SK-N-SH (cell line): ENCODE measurements at regions not wholly inside any gene's neighbourhood (a gene's known extent, or its start where the extent isn't known, plus 50 kb on each side); places are given as distances from the start of the nearest gene placed in this dataset.

ENCODE experiments used
- CTCF ChIA-PET: fragments of 300-600, 350-600 bp; formaldehyde crosslinking; extraction: SDS; loops from one replicate; lab custom pipeline; 2021; lab: Yijun Ruan, JAX
- POLR2A ChIA-PET: fragments of 350-600 bp; sonication (Branson Sonifier 250); formaldehyde crosslinking; extraction: SDS; loops from one replicate; lab custom pipeline; 2020; ENCODE audit warnings: antibody characterized with exemption, inconsistent platforms; lab: Yijun Ruan, JAX
- DNase-seq: peaks from one replicate; pipeline ENCODE4 v3.0.0; 2012
- H2AFZ ChIP-seq: fragments of 200-600 bp; sonication (generic); 2 replicates; pipeline ENCODE4 v1.8.1; 2016; ENCODE audit warnings: antibody characterized with exemption, mild to moderate bottlenecking, low read depth
- H3F3A ChIP-seq: fragments of 200-600 bp; sonication (generic); replicated peaks from 2 replicates; pipeline ENCODE3; 2016; ENCODE audit warnings: antibody characterized with exemption, mild to moderate bottlenecking; ENCODE audit not compliant: insufficient read depth
- H3K27ac ChIP-seq, 2 experiments: fragments of 200-500 bp in 1 of 2; fragments of 200-600 bp in 1 of 2; sonication (Bioruptor generic) in 1 of 2; sonication (generic), shearing (Covaris generic) in 1 of 2; 2 replicates each; pipeline versions ENCODE4 v1.5.1 to v1.6.1; 2014 to 2016; ENCODE audit warnings: low read depth in 2 of 2, inconsistent platforms in 1 of 2, low read length in 1 of 2, mild to moderate bottlenecking in 1 of 2, mixed read lengths in 1 of 2
- H3K27me3 ChIP-seq: fragments of 200-600 bp; sonication (generic), shearing (Covaris generic); 2 replicates; pipeline ENCODE4 v1.6.1; 2016; ENCODE audit warnings: mixed run types; ENCODE audit not compliant: insufficient read depth
- H3K36me3 ChIP-seq, 2 experiments: fragments of 200-500 bp in 1 of 2; fragments of 200-600 bp in 1 of 2; sonication (Bioruptor generic) in 1 of 2; sonication (generic) in 1 of 2; replicated peaks in 1 of 2; 2 replicates each; pipeline versions ENCODE3 to v1.5.1; 2014 to 2016; ENCODE audit warnings: low read length in 1 of 2, mild to moderate bottlenecking in 1 of 2; ENCODE audit not compliant: insufficient read depth in 2 of 2, control insufficient read depth in 1 of 2
- H3K4me1 ChIP-seq, 2 experiments: fragments of 200-500 bp in 1 of 2; fragments of 200-600 bp in 1 of 2; sonication (Bioruptor generic) in 1 of 2; sonication (generic), shearing (Covaris generic) in 1 of 2; 2 replicates each; pipeline versions ENCODE4 v1.5.1 to v1.6.1; 2014 to 2016; ENCODE audit warnings: low read depth in 1 of 2, low read length in 1 of 2, mixed run types in 1 of 2; ENCODE audit not compliant: insufficient read depth in 2 of 2, control insufficient read depth in 1 of 2
- H3K4me2 ChIP-seq: fragments of 200-600 bp; sonication (generic), shearing (Covaris generic); 2 replicates; pipeline ENCODE4 v1.6.1; 2017; ENCODE audit warnings: mixed run types
- H3K4me3 ChIP-seq, 2 experiments: fragments of 200-500 bp in 1 of 2; fragments of 200-600 bp in 1 of 2; sonication (Bioruptor generic) in 1 of 2; sonication (generic), shearing (Covaris generic) in 1 of 2; 2 replicates each; pipeline versions ENCODE4 v1.5.1 to v1.8.1; 2014 to 2016; ENCODE audit warnings: low read depth in 2 of 2, inconsistent platforms in 1 of 2, low read length in 1 of 2, mild to moderate bottlenecking in 1 of 2, mixed read lengths in 1 of 2, moderate library complexity in 1 of 2
- H3K79me2 ChIP-seq: fragments of 200-600 bp; sonication (generic); 2 replicates; pipeline ENCODE4 v1.8.1; 2017; ENCODE audit warnings: mild to moderate bottlenecking; ENCODE audit not compliant: insufficient read depth
- H3K9ac ChIP-seq: fragments of 200-600 bp; sonication (generic); 2 replicates; pipeline ENCODE4 v1.6.1; 2017; ENCODE audit warnings: mixed run types
- H3K9me2 ChIP-seq: fragments of 200-600 bp; sonication (generic); 2 replicates; pipeline ENCODE4 v1.6.1; 2017; ENCODE audit warnings: mixed run types
- H3K9me3 ChIP-seq: fragments of 200-600 bp; sonication (generic); 2 replicates; pipeline ENCODE4 v1.6.1; 2017; ENCODE audit warnings: mixed run types, mild to moderate bottlenecking, moderate library complexity
- H4K20me1 ChIP-seq: fragments of 200-600 bp; sonication (generic); 2 replicates; pipeline ENCODE4 v1.6.1; 2017; ENCODE audit warnings: mild to moderate bottlenecking, mixed run types; ENCODE audit not compliant: insufficient read depth
- ELF1 ChIP-seq: IDR thresholded peaks from 2 replicates; pipeline ENCODE4 v1.4.0; 2012
- FOSL2 ChIP-seq: IDR thresholded peaks from 2 replicates; pipeline ENCODE4 v1.4.0; 2012; ENCODE audit warnings: low read depth, mild to moderate bottlenecking, moderate library complexity, borderline replicate concordance
- GATA2 ChIP-seq: sonication (generic); formaldehyde crosslinking; IDR thresholded peaks from 2 replicates; pipeline ENCODE4 v1.5.0; 2020; ENCODE audit warnings: mild to moderate bottlenecking, missing genetic modification reagents
- JUND ChIP-seq: IDR thresholded peaks from 2 replicates; pipeline ENCODE4 v1.4.0; 2012
- MXI1 ChIP-seq: IDR thresholded peaks from 2 replicates; pipeline ENCODE4 v1.6.1; 2012; ENCODE audit warnings: mild to moderate bottlenecking, low read depth, low read length, improper control_type of control experiment
- NRF1 ChIP-seq: IDR thresholded peaks from 2 replicates; pipeline ENCODE4 v1.6.1; 2012; ENCODE audit warnings: low read depth, mild to moderate bottlenecking, low read length
- RAD21 ChIP-seq: IDR thresholded peaks from 2 replicates; pipeline ENCODE4 v1.6.1; 2012; ENCODE audit warnings: mild to moderate bottlenecking, low read length
- RCOR1 ChIP-seq: fragments of 150-350 bp; IDR thresholded peaks from 2 replicates; pipeline ENCODE4 v1.6.1; 2017; ENCODE audit warnings: antibody characterized with exemption, low read length
- RFX5 ChIP-seq: IDR thresholded peaks from 2 replicates; pipeline ENCODE4 v1.6.1; 2012; ENCODE audit warnings: mild to moderate bottlenecking, improper control_type of control experiment, low read length
- RXRA ChIP-seq: IDR thresholded peaks from 2 replicates; pipeline ENCODE4 v1.4.0; 2012; ENCODE audit warnings: low read depth, mild to moderate bottlenecking, borderline replicate concordance
- SIN3A ChIP-seq: IDR thresholded peaks from 2 replicates; pipeline ENCODE4 v1.6.1; 2012; ENCODE audit warnings: low read depth, mild to moderate bottlenecking, low read length, moderate library complexity, borderline replicate concordance
- SMC3 ChIP-seq: IDR thresholded peaks from 2 replicates; pipeline ENCODE4 v1.6.1; 2012; ENCODE audit warnings: low read depth, low read length, improper control_type of control experiment
- TAF1 ChIP-seq: IDR thresholded peaks from 2 replicates; pipeline ENCODE4 v1.6.1; 2012; ENCODE audit warnings: low read depth, mild to moderate bottlenecking, low read length, moderate library complexity, borderline replicate concordance
- TEAD4 ChIP-seq: IDR thresholded peaks from 2 replicates; pipeline ENCODE4 v1.4.0; 2012; ENCODE audit warnings: mild to moderate bottlenecking, borderline replicate concordance; ENCODE audit not compliant: insufficient read depth
- USF1 ChIP-seq: IDR thresholded peaks from 2 replicates; pipeline ENCODE4 v1.4.0; 2012; ENCODE audit warnings: low read depth, borderline replicate concordance
- WGBS: methylation state at CpG from one replicate; pipeline ENCODE4 v1.1.6; 2017; ENCODE audit warnings: low lambda C conversion rate; 5-methylcytosine and 5-hydroxymethylcytosine counted together
- TF ChIP-seq, protein P1 (sequence below): fragments of 150-350 bp; IDR thresholded peaks from 2 replicates; pipeline ENCODE4 v1.6.1; 2017; ENCODE audit warnings: antibody characterized with exemption, low read length, low read depth, borderline replicate concordance
- TF ChIP-seq, protein P2 (sequence below): IDR thresholded peaks from 2 replicates; pipeline ENCODE4 v1.4.0; 2012; ENCODE audit warnings: low read depth, borderline replicate concordance
- TF ChIP-seq, protein P3 (sequence below): IDR thresholded peaks from 2 replicates; pipeline ENCODE4 v1.4.0; 2012; ENCODE audit warnings: low read depth

- Histone ChIP-seq H3K27ac (no peak overlapping the region; a peak in 1 of 4 replicates), H3K9ac (no peak overlapping the region), H3K36me3 (no peaks in the 10 kb centered on the region), H2AFZ (no peak overlapping the region), H3K9me3 (peaks cover 6% of the 10 kb centered on the region; the same call in 1 of the 2 replicates), H3K79me2 (no peaks in the 10 kb centered on the region), H3F3A (no peaks in the 10 kb centered on the region), H3K4me2 (no peak overlapping the region), H4K20me1 (no peaks in the 10 kb centered on the region), H3K27me3 (no peaks in the 10 kb centered on the region), H3K9me2 (no peaks in the 10 kb centered on the region), H3K4me1 (no peaks in the 10 kb centered on the region; a peak in 2 of 4 replicates), H3K4me3 (no peak overlapping the region)
- TF ChIP-seq TAF1, result no peak
- TF ChIP-seq MXI1, result no peak
- TF ChIP-seq, protein P1, sequence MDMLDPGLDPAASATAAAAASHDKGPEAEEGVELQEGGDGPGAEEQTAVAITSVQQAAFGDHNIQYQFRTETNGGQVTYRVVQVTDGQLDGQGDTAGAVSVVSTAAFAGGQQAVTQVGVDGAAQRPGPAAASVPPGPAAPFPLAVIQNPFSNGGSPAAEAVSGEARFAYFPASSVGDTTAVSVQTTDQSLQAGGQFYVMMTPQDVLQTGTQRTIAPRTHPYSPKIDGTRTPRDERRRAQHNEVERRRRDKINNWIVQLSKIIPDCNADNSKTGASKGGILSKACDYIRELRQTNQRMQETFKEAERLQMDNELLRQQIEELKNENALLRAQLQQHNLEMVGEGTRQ, result no peak
- TF ChIP-seq NRF1, result no peak
- TF ChIP-seq USF1, result no peak
- TF ChIP-seq RFX5, result no peak
- TF ChIP-seq RAD21, result no peak
- TF ChIP-seq RCOR1, result no peak
- TF ChIP-seq TEAD4, result no peak
- TF ChIP-seq JUND, result no peak
- TF ChIP-seq, protein P2, sequence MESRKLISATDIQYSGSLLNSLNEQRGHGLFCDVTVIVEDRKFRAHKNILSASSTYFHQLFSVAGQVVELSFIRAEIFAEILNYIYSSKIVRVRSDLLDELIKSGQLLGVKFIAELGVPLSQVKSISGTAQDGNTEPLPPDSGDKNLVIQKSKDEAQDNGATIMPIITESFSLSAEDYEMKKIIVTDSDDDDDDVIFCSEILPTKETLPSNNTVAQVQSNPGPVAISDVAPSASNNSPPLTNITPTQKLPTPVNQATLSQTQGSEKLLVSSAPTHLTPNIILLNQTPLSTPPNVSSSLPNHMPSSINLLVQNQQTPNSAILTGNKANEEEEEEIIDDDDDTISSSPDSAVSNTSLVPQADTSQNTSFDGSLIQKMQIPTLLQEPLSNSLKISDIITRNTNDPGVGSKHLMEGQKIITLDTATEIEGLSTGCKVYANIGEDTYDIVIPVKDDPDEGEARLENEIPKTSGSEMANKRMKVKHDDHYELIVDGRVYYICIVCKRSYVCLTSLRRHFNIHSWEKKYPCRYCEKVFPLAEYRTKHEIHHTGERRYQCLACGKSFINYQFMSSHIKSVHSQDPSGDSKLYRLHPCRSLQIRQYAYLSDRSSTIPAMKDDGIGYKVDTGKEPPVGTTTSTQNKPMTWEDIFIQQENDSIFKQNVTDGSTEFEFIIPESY, result no peak
- TF ChIP-seq SIN3A, result no peak
- DNase-seq, result peak; percentile 5
- ChIA-PET CTCF (no interaction called here), POLR2A (no interaction called here)
- WGBS, result 55% methylated on average over 2 of the region's 2 CpGs
Observed at GRCh38 chr13:64332048-64332447, 2898.1 kb downstream of the PCDH9 start.

- Histone ChIP-seq H3K4me3 (no peak overlapping the region), H3K9ac (no peak overlapping the region), H3K27ac (no peak overlapping the region), H3K79me2 (no peaks in the 10 kb centered on the region), H3K4me1 (no peaks in the 10 kb centered on the region; a peak in 2 of 4 replicates), H3K36me3 (no peaks in the 10 kb centered on the region), H3K4me2 (no peak overlapping the region), H3K9me3 (no peaks in the 10 kb centered on the region; the same call in 1 of the 2 replicates), H3K9me2 (no peaks in the 10 kb centered on the region), H2AFZ (no peak overlapping the region), H3F3A (no peaks in the 10 kb centered on the region), H4K20me1 (no peaks in the 10 kb centered on the region), H3K27me3 (no peaks in the 10 kb centered on the region)
- CTCF ChIA-PET, result no interaction called here
- DNase-seq, result no peak
- POLR2A ChIA-PET, result no interaction called here
- 64% methylated on average over 2 of the region's 2 CpGs for WGBS
- TF ChIP-seq, protein P2, result no peak
- TF ChIP-seq RFX5, result no peak
- TF ChIP-seq, protein P3, sequence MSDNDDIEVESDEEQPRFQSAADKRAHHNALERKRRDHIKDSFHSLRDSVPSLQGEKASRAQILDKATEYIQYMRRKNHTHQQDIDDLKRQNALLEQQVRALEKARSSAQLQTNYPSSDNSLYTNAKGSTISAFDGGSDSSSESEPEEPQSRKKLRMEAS, result no peak
- no peak for TF ChIP-seq RXRA
- no peak for TF ChIP-seq GATA2 (CRISPR knock-in tag)
- no peak for TF ChIP-seq SMC3
- TF ChIP-seq FOSL2, result no peak
- TF ChIP-seq ELF1, result no peak
Observed at GRCh38 chr13:64327505-64328194, 2902.5 kb downstream of the PCDH9 start.
